HG03175 (cell line): ENCODE measurements at regions not wholly inside any gene's neighbourhood (a gene's known extent, or its start where the extent isn't known, plus 50 kb on each side); places are given as distances from the start of the nearest gene placed in this dataset.
"Not testable (repeated sequence)": the region's sequence is repeated elsewhere in the genome, so short reads cannot be mapped to it uniquely, and the experiment has no call there.

Source experiments
- ATAC-seq: cut with Tn5 transposase; IDR thresholded peaks from one replicate; pipeline ENCODE4 v1.9.1; 2021; ENCODE audit warnings: mild to moderate bottlenecking, moderate library complexity; ENCODE audit not compliant: unreplicated experiment

DNA sequence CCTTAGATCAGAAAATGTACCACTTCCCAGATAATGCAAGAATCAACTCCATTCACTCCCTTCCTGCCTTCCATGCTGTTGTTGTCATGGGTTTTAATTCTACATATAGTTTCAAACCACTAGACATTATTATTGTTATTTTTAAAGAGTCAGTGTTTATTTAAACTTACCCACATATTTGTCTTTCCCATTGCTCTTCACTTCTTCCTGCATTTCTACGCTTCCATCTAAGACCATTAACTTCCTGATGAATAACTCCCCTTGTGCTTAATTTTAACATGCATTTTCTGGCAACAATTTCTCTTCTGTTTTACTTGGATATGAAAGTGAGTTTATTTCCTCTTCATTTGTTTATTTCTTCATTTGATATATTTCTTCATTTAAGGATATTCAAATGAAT lies 127.1 kb upstream of the FHIT start:
- no peak for ATAC-seq

GRCh38 chr3:61381745-61382392 lies 130.6 kb upstream of the FHIT start:
- ATAC-seq, result peak; percentile 86

- no peak for ATAC-seq
Measured at GRCh38 chr3:61387817-61388216, 136.6 kb upstream of the FHIT start.

- not testable (repeated sequence) for ATAC-seq
Measured at GRCh38 chr3:61393480-61393947, 142.3 kb upstream of the FHIT start.

- no peak for ATAC-seq
Measured at GRCh38 chr3:61401359-61401758, 150.1 kb upstream of the FHIT start.

DNA sequence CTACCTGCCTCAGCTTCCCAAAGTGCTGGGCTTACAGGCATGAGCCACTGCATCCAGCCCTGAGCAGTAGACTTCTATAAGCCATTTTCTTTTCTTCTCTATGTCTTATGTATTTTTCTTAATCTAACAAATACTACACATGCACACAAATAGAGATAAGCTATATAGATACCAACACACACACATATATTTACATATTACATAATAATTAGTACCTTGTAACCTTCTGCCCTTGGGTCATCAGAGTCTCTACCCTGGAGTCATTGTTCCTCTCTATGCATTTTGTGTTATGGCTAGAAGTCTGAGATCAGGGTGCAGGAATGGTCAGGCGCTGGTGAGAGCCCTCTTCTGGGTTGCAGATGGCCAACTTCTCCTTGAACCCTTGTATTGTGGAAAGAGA lies 154.0 kb upstream of the PTPRG start:
- ATAC-seq, result no peak

DNA sequence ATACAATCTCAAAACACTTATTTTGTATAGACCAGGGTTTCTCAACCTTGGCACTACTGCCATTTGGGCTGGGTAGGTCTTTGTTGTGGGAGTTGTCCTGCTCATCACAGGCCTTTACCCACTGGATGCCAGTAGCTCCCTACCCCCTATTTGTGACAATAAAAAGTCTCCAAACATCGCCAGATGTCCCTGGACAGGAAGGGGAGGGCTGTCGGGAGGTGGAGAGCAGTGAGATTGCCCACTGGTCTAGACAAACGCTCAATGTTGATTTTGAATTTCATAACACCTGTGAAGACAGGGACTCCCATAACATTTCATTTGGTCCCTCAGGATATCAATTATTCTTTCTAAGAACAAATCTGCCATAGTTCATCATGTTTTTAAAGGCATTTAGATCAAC lies 151.7 kb upstream of the PTPRG start:
- ATAC-seq, result no peak

DNA sequence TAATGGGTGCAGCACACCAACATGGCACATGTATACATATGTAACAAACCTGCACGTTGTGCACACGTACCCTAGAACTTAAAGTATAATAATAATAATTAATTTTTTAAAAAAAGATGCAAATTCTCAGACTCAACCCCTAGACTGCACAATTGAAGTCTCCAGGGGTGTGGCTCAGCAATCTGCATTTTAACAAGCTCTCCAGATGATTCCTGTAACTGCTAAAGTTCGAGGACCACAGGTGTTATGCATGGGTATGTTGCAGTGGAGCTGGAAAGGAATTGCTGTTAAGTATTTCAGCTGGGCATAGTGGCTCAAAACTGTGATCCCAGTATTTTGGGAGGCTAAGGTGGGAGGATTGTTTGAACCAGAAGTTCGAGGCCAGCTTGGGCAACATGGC lies 151.0 kb upstream of the PTPRG start:
- not testable (repeated sequence) for ATAC-seq

GRCh38 chr3:61411009-61411662 lies 150.2 kb upstream of the PTPRG start:
- ATAC-seq, result no peak

DNA sequence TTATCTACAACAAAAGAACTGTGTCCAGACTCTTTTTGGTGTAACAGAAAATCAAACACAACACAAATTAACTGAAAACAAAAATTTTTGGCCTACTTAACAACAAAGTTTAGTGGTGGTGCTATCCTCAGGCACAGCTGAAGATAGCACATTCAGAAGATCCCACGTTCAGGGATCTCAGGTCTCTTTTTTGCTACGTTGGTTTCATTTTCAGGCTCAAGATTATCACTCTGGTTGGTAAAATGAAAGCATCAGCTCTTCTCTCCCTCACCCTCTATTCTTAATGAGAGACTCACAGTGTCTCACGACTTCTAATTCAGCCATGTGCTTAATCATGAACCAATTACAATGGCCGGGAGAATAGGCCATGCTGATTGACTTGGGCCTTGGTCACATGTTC lies 146.9 kb upstream of the PTPRG start:
- peak; percentile 68 for ATAC-seq

- ATAC-seq, result no peak
Measured at GRCh38 chr3:61415201-61415600, 146.2 kb upstream of the PTPRG start.

DNA sequence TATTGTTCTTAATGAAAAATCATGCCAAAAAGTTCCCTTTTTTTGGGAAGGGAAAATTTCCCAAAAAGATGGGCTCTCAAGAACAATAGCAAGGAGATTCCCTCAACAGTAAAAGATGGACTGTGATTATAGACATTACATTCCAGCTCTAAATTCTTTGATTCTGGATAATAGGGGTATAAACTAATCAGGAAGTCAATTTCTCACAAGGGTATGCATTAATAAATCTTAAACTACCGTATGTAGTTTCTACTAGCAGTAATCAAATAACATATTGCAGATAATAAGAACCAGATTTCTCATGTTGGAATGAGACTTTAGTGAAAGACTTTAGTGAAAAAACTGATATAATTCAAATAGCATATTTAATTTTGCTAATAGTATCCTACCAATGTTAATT lies 144.8 kb upstream of the PTPRG start:
- no peak for ATAC-seq

DNA sequence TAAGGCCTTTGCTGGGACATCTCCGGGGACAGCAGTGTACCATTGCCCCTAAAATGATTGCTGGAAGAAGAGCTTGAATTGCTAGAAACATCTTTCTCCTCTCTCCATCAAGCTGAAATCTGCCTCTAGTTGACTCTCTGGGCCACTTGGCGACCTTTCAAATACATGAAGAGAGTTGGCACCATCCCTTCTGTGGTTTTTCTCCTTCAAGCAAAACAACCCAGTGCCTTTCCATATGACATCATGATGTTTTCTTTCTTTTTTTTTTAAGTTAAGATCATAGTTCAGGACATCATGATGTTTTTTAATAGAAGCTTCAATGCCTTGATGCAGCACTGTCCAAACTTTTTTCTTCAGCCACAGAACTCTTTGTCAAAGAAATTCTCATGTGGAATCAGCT lies 144.0 kb upstream of the PTPRG start:
- no peak for ATAC-seq

DNA sequence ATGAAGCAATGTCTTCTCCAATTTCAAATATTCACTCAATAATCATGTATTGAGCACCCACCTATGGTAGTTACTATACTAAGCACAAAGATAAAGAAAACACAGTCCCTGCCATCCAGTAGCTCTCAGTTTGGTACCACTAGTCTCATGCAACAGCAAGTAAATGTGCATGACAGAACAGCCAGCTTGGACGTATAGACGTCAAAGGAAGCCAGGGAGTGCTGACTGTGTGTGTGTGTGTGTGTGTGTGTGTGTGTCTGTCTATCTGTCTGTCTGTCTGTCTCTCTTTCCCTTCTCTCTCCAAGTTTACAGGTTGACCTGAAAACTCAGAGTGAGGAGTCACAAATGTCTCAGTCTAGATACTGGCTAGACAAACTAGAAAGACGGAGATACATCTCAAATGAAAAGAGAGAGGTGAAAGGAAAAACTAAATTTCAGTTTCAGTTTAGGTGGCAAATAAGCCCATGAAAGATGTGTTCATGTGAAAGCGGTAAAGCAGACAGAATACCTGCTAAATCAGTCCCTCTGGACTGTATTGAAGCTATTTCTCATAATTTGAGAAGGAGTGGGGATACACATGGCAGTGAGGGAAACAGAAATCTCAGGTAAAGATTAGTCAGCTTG lies 141.1 kb upstream of the PTPRG start:
- peak; percentile 73 for ATAC-seq

DNA sequence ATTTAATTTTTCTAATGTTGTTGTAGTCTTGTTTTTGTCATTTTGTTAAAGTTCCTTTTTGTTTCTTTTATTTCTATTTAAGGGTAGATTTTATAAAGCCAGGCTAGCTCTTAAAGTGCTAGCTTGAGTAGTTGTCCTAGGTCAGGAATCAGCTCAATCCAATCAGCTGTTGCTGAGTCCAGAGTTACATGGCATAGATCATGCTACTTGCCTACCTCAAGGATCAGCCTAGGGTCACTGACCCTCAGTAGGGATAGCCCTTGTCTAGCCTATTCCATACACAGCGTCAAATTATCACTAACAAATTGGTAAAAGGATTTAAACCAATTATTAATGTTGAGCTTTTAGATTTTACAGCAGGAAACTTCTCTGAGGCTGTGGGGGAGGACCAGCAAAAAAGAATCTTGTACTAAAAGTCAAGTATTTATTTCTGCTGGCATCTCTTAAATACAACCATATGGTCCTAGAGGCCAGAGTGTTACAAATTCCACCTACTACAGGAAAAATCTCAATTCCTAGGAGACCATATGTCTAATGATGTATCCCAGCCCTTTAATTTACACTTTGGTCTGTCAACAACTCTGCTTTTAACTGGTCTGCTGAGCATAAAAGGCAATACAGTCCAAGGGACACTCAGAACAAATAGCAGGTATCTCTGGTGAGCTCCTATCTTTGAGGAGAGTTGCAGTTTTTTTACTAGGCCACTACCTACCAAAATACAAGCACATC lies 138.3 kb upstream of the PTPRG start:
- ATAC-seq, result no peak

DNA sequence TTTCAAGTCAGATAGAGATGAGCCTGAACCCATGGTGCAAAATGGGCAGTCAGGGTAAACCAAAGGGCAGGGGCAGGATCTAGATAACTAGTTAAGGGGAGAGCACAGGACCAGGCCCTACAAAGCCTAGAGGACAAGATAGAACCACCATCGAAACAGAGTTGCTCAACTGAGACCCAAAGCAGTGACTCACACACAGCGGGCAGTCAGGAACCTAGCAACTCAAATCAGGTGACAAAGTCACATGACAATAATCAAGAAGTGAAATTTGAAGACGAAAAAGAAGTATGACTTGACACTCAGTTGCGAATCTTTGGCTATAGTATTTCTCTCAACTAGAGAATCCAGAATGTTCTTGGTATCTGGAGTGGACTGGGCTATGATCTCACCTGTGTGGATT lies 136.0 kb upstream of the PTPRG start:
- ATAC-seq, result no peak

DNA sequence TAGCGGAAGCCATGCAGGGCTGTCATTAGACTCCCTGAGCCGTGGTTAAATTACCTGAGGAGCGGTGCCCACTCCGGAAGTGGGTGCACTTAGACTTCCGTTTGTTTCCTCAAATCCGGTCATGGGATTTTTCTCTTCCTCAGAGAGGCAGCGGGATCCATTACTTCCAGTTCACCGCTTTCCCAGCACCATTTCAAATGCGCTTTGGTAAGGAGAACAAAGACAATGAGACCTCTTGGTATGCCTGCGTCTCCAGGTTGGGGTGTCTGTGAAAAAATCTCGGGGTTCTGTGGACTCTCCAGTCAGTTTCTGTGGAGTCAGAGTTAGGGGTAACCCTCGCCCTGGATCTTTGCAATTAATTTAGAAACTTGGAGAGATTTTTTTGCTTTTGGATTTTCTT lies 132.3 kb upstream of the PTPRG start:
- ATAC-seq, result no peak

DNA sequence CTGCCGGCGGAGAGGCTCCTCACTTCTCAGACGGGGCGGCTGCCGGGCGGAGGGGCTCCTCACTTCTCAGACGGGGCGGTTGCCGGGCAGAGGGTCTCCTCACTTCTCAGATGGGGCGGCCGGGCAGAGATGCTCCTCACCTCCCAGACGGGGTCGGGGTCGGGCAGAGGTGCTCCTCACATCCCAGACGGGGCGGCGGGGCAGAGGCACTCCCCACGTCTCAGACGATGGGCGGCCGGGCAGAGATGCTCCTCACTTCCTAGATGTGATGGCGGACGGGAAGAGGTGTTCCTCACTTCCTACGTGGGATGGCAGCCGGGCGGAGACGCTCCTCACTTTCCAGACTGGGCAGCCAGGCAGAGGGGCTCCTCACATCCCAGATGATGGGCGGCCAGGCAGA lies 126.5 kb upstream of the PTPRG start:
- ATAC-seq, result not testable (repeated sequence)

GRCh38 chr3:61435361-61435760 lies 126.0 kb upstream of the PTPRG start:
- not testable (repeated sequence) for ATAC-seq

DNA sequence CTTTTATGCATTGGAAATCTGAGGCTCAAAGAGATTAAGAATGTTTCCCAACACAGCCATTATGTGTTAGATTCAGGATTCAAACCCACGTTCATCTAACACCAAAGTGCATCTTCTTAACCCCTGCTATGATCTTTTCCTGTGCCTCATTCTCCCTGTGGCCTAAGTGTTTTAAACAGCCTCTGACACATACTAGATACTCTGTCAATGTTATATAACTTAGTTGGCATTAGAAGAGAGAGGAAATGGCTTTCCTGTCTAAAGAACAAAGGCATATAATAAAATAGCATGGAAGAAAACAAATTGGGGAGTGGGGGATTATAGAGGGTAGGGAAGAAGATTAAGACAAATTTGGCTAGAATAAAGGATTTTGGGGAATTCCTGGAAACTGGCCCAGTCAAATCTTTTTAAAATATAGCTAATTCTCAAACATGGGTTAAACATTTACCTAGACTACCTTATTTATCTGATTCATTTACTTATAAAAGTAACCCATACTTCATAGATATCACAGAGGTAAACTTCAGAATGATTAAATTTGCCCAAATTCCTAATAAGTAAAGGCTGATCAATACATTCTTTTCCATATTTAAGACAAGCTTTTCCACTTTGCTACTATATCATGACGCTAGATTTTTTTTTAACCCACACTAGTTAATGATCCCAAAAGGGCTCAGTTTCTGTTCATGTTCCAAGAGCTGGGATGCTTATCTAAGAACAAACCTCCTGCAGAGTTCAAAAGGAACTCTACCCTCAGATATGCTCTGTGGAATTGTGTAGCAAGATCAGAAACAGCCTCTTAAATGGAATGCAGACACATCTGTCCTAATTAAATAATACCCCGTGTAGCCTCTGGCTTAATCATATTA lies 122.9 kb upstream of the PTPRG start:
- no peak for ATAC-seq

- ATAC-seq, result no peak
Measured at GRCh38 chr3:61439122-61439458, 122.3 kb upstream of the PTPRG start.
